ENCODE measurements at regions not wholly inside any gene's neighbourhood (a gene's known extent, or its start where the extent isn't known, plus 50 kb on each side); places are given as distances from the start of the nearest gene placed in this dataset.
A peak's percentile ranks its signal among the peaks of the same experiment; 100 is the strongest.

DNA sequence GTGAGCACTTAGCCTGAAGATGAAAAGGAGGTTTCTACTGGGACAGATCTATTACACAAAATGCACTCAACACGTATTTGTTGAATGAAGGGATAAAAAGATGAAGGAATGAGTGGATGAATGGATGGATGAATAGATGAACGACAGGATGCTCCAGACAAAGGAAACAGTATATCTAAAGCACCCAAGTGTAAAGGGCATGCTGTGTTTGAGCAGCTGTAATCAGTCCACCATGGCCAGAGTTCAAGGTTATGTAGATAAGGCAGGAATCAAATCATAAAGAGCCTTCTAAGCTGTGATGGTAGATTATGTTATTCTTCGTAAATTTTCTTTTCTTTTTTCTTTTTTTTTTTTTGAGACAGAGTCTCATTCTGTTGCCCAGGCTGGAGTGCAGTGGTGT, 194.4 kb upstream of the FOXN2 start:
- intact Hi-C loops (cut with micrococcal nuclease) (loop anchor here (2.0 kb wide), 1 partner anchor 27 kb away; no protein-coding TSS in a partner anchor), in situ Hi-C loops (cut with MboI) (no loop called here)
- POLR2A ChIA-PET = interaction anchor here (0.5 to 1.3 kb wide), 2 partner anchors 24 to 234 kb away, joined by 3 to 4 read pairs; no protein-coding TSS in a partner anchor
- Histone ChIP-seq H3K9me1 (ENCODE audit: control insufficient read depth, insufficient read depth, low read length) (no peaks in the 10 kb centered on the region), H4K20me1 (replicated peaks; ENCODE audit: control insufficient read depth, insufficient read depth, low read length) (no peaks in the 10 kb centered on the region), H3K4me1 (replicated peaks in 1 of 2; ENCODE audit: control insufficient read depth in 2 of 2, insufficient read depth in 2 of 2, low read length in 2 of 2) (peaks cover 5 to 6% of the 10 kb centered on the region in 2 experiments; a peak in 2 of 5 replicates), H3K27ac (ENCODE audit: extremely low read depth, low read depth, low read length) (no peak overlapping the region), H3K36me3 (ENCODE audit: control insufficient read depth, insufficient read depth, low read length) (no peaks in the 10 kb centered on the region), H3K4me3 (no peak overlapping the region), H3K27me3 (ENCODE audit: control insufficient read depth in 2 of 2, insufficient read depth in 2 of 2, low read length in 2 of 2) (no peaks in the 10 kb centered on the region), H3K9ac (ENCODE audit: insufficient read depth in 1 of 2, low read depth in 2 of 2, low read length in 2 of 2) (no peak overlapping the region), H2AFZ (ENCODE audit: low read depth, low read length) (no peak overlapping the region), H3K79me2 (ENCODE audit: control insufficient read depth, insufficient read depth, low read length) (no peaks in the 10 kb centered on the region), H3K4me2 (ENCODE audit: insufficient read depth, low read length) (no peak overlapping the region), H3K9me3 (replicated peaks; ENCODE audit: control insufficient read depth, insufficient read depth, low read depth, low read length) (no peaks in the 10 kb centered on the region)
- TF ChIP-seq ADNP (tag; IDR thresholded peaks at IDR 0.05) (0 out of 2 replicates have a peak, but pooled peaks have one; percentile 25), RBM15 (IDR thresholded peaks at IDR 0.05; ENCODE audit: insufficient read depth, low read length) (no peak), SAFB (IDR thresholded peaks at IDR 0.05; ENCODE audit: borderline replicate concordance, low read depth, low read length) (no peak), ETV5 (CRISPR knock-in tag; IDR thresholded peaks at IDR 0.05; ENCODE audit: low read depth) (no peak), HDAC3 (IDR thresholded peaks at IDR 0.05; ENCODE audit: borderline replicate concordance, partially characterized antibody) (no peak), CBFA2T3 (IDR thresholded peaks at IDR 0.05) (peak; percentile 24; the same call in 1 of the 2 replicates), NFE2L1 (tag; IDR thresholded peaks at IDR 0.05; ENCODE audit: borderline replicate concordance, low read depth) (no peak), ZNF282 (CRISPR knock-in tag; IDR thresholded peaks at IDR 0.05) (no peak), PCBP1 (IDR thresholded peaks at IDR 0.05; ENCODE audit: low read depth, low read length, poor library complexity, severe bottlenecking) (no peak), ZNF444 (CRISPR knock-in tag; IDR thresholded peaks at IDR 0.05) (no peak), FOXJ3 (CRISPR knock-in tag; IDR thresholded peaks at IDR 0.05) (no peak), PURB (CRISPR knock-in tag; IDR thresholded peaks at IDR 0.05; ENCODE audit: low read depth) (no peak), HMGN3 (IDR thresholded peaks at IDR 0.05; ENCODE audit: borderline replicate concordance, extremely low read depth, insufficient read length, low read depth, low read length) (no peak)
- TF ChIP-seq, protein P1, sequence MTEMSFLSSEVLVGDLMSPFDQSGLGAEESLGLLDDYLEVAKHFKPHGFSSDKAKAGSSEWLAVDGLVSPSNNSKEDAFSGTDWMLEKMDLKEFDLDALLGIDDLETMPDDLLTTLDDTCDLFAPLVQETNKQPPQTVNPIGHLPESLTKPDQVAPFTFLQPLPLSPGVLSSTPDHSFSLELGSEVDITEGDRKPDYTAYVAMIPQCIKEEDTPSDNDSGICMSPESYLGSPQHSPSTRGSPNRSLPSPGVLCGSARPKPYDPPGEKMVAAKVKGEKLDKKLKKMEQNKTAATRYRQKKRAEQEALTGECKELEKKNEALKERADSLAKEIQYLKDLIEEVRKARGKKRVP (CRISPR knock-in tag; IDR thresholded peaks at IDR 0.05) = no peak
- TF ChIP-seq, protein P2, sequence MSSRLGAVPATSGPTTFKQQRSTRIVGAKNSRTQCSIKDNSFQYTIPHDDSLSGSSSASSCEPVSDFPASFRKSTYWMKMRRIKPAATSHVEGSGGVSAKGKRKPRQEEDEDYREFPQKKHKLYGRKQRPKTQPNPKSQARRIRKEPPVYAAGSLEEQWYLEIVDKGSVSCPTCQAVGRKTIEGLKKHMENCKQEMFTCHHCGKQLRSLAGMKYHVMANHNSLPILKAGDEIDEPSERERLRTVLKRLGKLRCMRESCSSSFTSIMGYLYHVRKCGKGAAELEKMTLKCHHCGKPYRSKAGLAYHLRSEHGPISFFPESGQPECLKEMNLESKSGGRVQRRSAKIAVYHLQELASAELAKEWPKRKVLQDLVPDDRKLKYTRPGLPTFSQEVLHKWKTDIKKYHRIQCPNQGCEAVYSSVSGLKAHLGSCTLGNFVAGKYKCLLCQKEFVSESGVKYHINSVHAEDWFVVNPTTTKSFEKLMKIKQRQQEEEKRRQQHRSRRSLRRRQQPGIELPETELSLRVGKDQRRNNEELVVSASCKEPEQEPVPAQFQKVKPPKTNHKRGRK (tag; IDR thresholded peaks at IDR 0.05) = 0 out of 2 replicates have a peak, but pooled peaks have one; percentile 25
- no peak for ATAC-seq
- BruUV-seq (replicated peaks) = no TSS peak
- 47% methylated on average over 2 of the region's 3 CpGs for WGBS (ENCODE audit: insufficient coverage, low coverage, missing lambda C conversion rate)
- no peak for DNase-seq (ENCODE audit: extremely low read depth in 1 of 4, low spot score in 3 of 4)
- no peak for FAIRE-seq
- CTCF ChIA-PET (ENCODE audit: low intra/inter-chr PET ratio) = interaction anchor here (0.5 kb wide), 1 partner anchor 124 kb away, joined by 3 read pairs; no protein-coding TSS in a partner anchor

Data from K562 (cell line).